Stimulated activated naive B cell treated with anti-CD40 and anti-IgM and Interleukin-4, amounts not matched to agents 10 μg/mL and 1 μg/mL and 100 μg/mL, for 72 hours (primary cell): ENCODE measurements at regions not wholly inside any gene's neighbourhood (a gene's known extent, or its start where the extent isn't known, plus 50 kb on each side); places are given as distances from the start of the nearest gene placed in this dataset.

Experiments
- ATAC-seq, 2 donors: fragments of 150-1000 bp; cut with Tn5 transposase; replicated peaks; 2 replicates each; pipeline ENCODE4 v1.10.0; 2021; ENCODE audit warnings: moderate library complexity in 1 of 2
- DNase-seq: peaks from one replicate; pipeline ENCODE4 v3.0.0; 2021
- H3K27ac Mint-ChIP-seq: one replicate; pipeline ENCODE4 v1.8.0; 2022; ENCODE audit warnings: mild to moderate bottlenecking, mixed read lengths
- H3K27me3 Mint-ChIP-seq, 2 donors: one replicate each; pipeline ENCODE4 v1.8.0; 2022; ENCODE audit warnings: mixed read lengths in 2 of 2
- H3K36me3 Mint-ChIP-seq, 2 donors: one replicate each; pipeline ENCODE4 v1.8.0; 2022; ENCODE audit warnings: mixed read lengths in 2 of 2, mild to moderate bottlenecking in 1 of 2
- H3K4me1 Mint-ChIP-seq, 2 donors: one replicate each; pipeline ENCODE4 v1.8.0; 2022; ENCODE audit warnings: mixed read lengths in 2 of 2, mild to moderate bottlenecking in 1 of 2
- H3K4me3 Mint-ChIP-seq, 2 donors: one replicate each; pipeline ENCODE4 v1.8.0; 2022; ENCODE audit warnings: mild to moderate bottlenecking in 2 of 2, mixed read lengths in 2 of 2, moderate library complexity in 1 of 2
- H3K9me3 Mint-ChIP-seq, 2 donors: one replicate each; pipeline ENCODE4 v1.8.0; 2022; ENCODE audit warnings: mixed read lengths in 2 of 2, mild to moderate bottlenecking in 1 of 2

DNA sequence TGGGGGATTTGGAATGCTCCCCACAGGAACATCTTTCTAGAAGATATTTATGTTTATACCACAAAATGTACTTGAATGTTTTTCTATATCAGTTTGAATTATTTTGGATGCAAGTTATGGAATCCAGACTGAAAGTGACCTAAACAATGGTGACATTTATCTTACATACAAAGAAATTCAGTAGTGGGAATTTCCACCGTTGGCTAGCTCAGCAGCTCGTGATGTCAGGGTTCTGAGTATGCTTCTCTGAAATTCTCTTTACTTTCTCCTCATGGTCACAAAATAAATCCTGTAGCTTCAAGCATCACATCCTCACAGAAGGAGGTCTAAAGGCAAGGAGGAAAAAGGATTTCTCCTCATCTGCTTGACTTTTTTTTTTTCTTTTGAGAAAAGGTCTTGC, 105.3 kb downstream of the AKAIN1 start:
- H3K36me3 Mint-ChIP-seq = no peaks in the 10 kb centered on the region
- H3K4me3 Mint-ChIP-seq = no peak overlapping the region
- DNase-seq = no peak
- H3K27ac Mint-ChIP-seq = no peak overlapping the region
- peaks cover 8 to 9% of the 10 kb centered on the region in 2 donors for H3K9me3 Mint-ChIP-seq
- no peak for ATAC-seq
- H3K27me3 Mint-ChIP-seq = no peaks in the 10 kb centered on the region
- H3K4me1 Mint-ChIP-seq = no peaks in the 10 kb centered on the region

DNA sequence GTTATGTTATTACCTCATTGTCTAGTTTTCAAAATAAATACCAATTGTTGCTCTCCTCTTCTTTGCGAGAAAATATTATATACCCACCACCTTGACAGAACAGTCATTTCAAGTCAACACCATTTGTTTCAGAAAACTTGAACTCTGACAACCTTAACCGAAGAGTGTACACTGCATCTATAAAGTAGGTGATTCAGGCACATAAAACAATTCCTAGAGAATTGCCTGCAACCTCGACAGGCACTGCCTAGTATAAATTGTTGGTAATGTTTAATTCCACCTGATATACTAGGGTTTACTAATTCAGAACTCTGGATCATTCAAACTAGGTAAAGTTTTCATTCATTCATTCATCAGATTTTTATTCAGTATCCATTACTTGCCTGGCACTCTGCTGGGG, 121.8 kb downstream of the AKAIN1 start:
- ATAC-seq (no peak), DNase-seq (no peak)
- H3K36me3 Mint-ChIP-seq = no peaks in the 10 kb centered on the region
- H3K27ac Mint-ChIP-seq = no peak overlapping the region
- H3K9me3 Mint-ChIP-seq = no peaks in the 10 kb centered on the region
- H3K27me3 Mint-ChIP-seq = peaks cover 8 to 11% of the 10 kb centered on the region in 2 donors
- no peaks in the 10 kb centered on the region for H3K4me1 Mint-ChIP-seq
- H3K4me3 Mint-ChIP-seq = no peak overlapping the region

DNA sequence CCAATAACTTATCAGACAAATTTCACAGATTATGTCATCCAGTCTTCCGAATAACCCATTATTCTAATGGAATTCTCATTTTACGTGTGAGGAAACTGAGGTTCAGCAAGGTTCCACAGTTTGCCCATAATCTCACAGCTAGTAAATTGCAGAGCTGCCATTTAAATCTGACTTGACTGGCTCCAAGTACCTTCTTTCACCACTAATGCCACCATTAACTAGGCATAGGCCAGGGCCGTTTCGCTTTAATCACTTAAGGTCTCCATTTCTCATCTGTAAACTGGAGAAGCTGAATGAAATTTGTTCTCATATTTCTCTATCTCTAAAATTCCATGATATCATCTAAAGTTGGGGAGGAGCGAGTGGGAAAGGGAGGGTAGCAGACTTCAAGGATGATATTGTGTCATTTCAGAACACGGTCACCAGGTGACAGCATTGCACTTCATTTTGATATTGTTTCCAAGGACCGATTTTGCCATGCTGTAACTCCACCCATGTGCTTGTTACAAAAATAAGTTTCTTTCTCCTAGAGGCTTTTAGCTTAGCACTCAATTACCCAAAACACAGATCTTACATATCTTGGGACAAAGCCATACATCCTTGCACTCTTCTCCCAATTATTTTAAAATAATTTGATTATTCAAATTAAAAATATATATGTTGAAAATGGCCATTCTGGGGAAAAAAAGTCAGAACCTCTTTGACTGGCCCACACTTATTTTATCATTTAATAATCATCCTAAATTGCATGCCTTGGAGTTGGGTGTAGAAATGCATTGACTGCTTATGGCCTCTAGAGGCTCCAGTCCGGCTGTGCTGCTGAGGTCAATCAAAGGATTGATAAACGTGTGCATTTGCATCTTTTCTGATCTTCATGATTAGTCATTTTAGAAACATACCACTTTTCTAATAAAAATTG, 123.8 kb downstream of the AKAIN1 start:
- H3K9me3 Mint-ChIP-seq = no peaks in the 10 kb centered on the region
- no peaks in the 10 kb centered on the region for H3K36me3 Mint-ChIP-seq
- H3K27ac Mint-ChIP-seq = no peak overlapping the region
- peak; percentile 72 to 73 for ATAC-seq
- no peaks in the 10 kb centered on the region for H3K4me1 Mint-ChIP-seq
- no peak overlapping the region for H3K4me3 Mint-ChIP-seq
- peaks cover 8 to 11% of the 10 kb centered on the region in 2 donors for H3K27me3 Mint-ChIP-seq
- DNase-seq = no peak

DNA sequence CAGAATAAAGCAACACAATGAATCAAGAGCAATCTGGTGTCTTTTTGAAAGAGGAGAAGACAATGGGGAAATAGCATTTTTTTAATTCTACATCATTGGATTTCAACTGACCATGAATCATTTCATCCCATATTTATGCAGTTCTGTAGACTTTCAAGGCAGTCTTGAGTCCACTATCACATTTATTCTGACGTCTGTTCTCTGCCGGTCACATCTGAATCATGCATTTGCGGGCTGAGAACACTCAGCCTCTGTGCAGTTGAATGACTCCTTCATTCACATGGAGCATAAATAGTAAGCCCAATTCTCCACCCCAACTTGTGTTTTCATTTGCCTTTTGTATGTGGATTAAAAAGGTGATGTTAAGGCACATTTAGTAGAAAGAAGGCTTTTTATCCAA, 128.2 kb downstream of the AKAIN1 start:
- no peaks in the 10 kb centered on the region for H3K9me3 Mint-ChIP-seq
- no peaks in the 10 kb centered on the region for H3K36me3 Mint-ChIP-seq
- peaks cover 8 to 17% of the 10 kb centered on the region in 2 donors for H3K27me3 Mint-ChIP-seq
- DNase-seq (no peak), ATAC-seq (no peak)
- H3K27ac Mint-ChIP-seq = no peak overlapping the region
- no peak overlapping the region for H3K4me3 Mint-ChIP-seq
- H3K4me1 Mint-ChIP-seq = no peaks in the 10 kb centered on the region

DNA sequence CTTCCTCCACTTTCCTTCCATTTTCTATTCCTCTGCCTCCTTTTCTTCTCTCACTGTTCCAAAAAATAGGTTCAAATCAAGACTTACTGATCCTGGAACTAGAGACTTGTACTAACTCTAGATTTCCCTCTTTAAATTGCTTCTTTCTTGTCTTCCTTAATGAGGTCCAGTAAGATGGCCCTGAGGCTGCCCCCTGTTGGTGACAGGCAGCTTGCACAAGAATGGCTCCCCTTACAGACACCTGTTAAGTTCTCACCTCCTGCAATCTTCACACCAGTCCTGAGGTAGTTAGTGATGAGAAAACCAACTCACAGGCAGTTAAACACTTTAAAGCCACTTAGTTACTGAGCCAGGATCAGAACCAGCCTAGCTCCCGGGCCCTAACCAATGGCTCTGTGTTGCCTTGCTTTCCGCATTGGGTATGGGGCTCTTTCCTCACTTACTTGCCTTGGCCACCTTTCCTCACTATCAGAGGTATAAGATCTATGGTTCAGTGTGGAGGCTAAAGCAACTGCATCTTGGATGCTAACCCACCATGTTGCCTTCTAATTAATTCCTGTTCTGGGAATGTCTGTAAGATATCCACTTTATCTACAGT, 130.6 kb downstream of the AKAIN1 start:
- no peak for DNase-seq
- Mint-ChIP-seq H3K27me3 (peaks cover 0 to 6% of the 10 kb centered on the region in 2 donors), H3K27ac (no peak overlapping the region), H3K4me3 (no peak overlapping the region), H3K9me3 (no peaks in the 10 kb centered on the region), H3K36me3 (no peaks in the 10 kb centered on the region), H3K4me1 (no peaks in the 10 kb centered on the region)
- peak in 1 of 2 donors; percentile 52 for ATAC-seq

DNA sequence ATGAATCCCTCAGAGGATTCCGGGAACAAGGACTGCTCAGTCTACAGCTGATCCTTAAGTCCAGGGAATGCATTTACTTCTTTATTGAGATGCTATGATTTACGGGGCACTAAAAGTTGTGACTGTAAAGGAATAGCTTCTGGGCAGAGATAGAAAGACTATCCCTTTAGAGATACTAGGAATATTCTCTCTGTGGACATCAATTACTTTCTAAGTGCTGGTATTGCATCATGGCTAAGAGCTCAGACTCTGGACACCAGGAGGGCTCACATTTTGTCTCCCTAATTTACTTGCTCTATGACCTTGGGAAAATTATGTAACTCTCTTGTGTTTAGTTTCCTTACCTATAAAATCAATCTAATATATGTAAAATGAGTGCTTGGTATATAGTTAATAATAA, 131.4 kb downstream of the AKAIN1 start:
- H3K36me3 Mint-ChIP-seq = no peaks in the 10 kb centered on the region
- H3K27ac Mint-ChIP-seq = no peak overlapping the region
- H3K4me3 Mint-ChIP-seq = no peak overlapping the region
- no peak for ATAC-seq
- peaks cover 0 to 6% of the 10 kb centered on the region in 2 donors for H3K27me3 Mint-ChIP-seq
- no peak for DNase-seq
- H3K9me3 Mint-ChIP-seq = no peaks in the 10 kb centered on the region
- H3K4me1 Mint-ChIP-seq = no peaks in the 10 kb centered on the region

DNA sequence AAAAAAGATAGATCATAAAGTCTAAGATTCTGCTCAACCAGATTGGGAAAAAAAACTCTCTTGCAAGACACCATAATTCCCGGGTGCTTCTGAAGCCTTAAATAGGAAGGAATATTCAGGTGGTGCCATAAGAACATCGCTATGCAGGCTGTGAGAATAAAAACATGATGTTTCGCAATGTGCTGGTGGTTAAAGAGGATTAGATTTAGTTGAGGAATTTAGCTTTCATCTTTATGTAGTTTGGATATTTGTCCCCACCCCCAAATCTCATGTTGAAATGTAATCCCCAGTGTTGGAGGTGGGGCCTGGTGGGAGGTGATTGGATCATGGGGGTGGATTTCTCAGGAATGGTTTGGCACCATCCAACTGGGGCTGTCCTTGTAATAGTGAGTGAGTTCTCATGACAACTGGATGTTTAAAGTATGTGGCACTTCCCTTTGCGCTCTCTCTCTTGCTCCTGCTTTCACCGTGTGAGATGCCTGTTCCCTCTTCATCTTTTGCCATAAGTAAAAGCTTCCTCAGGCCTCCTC, 132.2 kb downstream of the AKAIN1 start:
- H3K36me3 Mint-ChIP-seq = no peaks in the 10 kb centered on the region
- no peak for DNase-seq
- H3K4me1 Mint-ChIP-seq = no peaks in the 10 kb centered on the region
- no peak overlapping the region for H3K4me3 Mint-ChIP-seq
- no peak for ATAC-seq
- H3K9me3 Mint-ChIP-seq = no peaks in the 10 kb centered on the region
- no peak overlapping the region for H3K27ac Mint-ChIP-seq
- H3K27me3 Mint-ChIP-seq = peaks cover 0 to 6% of the 10 kb centered on the region in 2 donors

DNA sequence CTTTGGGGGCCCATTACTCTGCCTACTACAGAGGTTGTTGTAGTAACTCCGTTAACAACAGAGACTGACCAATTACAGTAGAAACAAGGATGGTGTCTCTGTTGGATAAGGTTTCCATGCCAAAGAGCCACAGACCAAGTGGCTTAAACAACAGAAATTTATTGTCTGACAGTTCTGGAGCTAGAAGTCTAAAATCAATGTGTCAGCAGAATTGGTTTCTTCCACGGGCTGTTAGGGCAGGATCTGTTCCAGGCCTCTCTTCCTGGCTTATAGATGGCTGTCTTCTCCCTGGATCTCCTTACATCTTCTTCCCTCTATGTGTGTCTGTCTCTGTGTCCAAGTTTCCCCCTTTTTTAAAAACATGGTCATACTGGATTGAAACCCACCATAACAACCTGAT, 135.3 kb downstream of the AKAIN1 start:
- no peak for DNase-seq
- H3K4me3 Mint-ChIP-seq = no peak overlapping the region
- no peak for ATAC-seq
- no peak overlapping the region for H3K27ac Mint-ChIP-seq
- H3K27me3 Mint-ChIP-seq = peaks cover 12 to 13% of the 10 kb centered on the region in 2 donors
- H3K9me3 Mint-ChIP-seq = no peaks in the 10 kb centered on the region
- peaks cover 9 to 15% of the 10 kb centered on the region in 2 donors for H3K4me1 Mint-ChIP-seq
- H3K36me3 Mint-ChIP-seq = no peaks in the 10 kb centered on the region

DNA sequence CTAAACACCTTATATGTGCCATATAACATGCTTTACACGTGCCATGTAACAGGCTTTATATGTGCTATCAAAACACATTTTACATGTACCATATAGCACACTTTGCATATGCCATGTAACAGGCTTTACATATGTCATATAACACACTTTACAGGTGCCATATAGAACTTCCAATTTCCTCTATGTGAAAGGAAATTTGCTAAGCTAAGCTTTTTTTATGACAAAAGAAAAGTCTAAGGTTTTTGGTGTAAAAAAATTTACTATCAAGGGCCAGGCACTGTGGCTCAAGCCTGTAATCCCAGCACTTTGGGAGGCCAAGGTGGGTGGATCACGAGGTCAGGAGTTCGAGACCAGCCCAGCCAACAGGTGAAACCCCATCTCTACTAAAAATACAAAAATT, 136.5 kb downstream of the AKAIN1 start:
- no peak overlapping the region for H3K27ac Mint-ChIP-seq
- ATAC-seq = no peak
- no peaks in the 10 kb centered on the region for H3K9me3 Mint-ChIP-seq

DNA sequence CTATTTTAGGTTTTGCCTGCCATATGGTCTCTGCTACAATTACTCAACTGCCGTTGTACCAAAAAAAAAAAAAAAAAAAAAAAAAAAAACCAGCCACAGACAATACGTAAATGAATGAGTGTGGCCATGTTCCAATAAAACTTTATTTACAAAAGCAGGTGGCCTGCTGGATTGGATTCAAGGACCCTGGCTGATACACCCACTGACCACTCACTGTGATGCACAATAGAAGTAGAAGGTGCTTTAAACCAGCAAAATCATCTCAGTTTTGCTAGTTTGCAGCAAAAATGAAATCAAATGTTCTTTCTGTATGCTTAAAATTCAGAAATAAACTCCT, 137.4 kb downstream of the AKAIN1 start:
- peaks cover 9 to 15% of the 10 kb centered on the region in 2 donors for H3K4me1 Mint-ChIP-seq
- ATAC-seq = no peak
- DNase-seq = no peak
- no peaks in the 10 kb centered on the region for H3K9me3 Mint-ChIP-seq
- H3K4me3 Mint-ChIP-seq = no peak overlapping the region
- H3K36me3 Mint-ChIP-seq = no peaks in the 10 kb centered on the region
- H3K27ac Mint-ChIP-seq = no peak overlapping the region
- H3K27me3 Mint-ChIP-seq = peaks cover 12 to 17% of the 10 kb centered on the region in 2 donors

More for the DNA sequence above, 136.5 kb downstream of the AKAIN1 start:
- H3K27me3 Mint-ChIP-seq = peaks cover 12 to 17% of the 10 kb centered on the region in 2 donors
- H3K36me3 Mint-ChIP-seq = no peaks in the 10 kb centered on the region
- no peak overlapping the region for H3K4me3 Mint-ChIP-seq
- peaks cover 9 to 15% of the 10 kb centered on the region in 2 donors for H3K4me1 Mint-ChIP-seq
- DNase-seq = no peak

DNA sequence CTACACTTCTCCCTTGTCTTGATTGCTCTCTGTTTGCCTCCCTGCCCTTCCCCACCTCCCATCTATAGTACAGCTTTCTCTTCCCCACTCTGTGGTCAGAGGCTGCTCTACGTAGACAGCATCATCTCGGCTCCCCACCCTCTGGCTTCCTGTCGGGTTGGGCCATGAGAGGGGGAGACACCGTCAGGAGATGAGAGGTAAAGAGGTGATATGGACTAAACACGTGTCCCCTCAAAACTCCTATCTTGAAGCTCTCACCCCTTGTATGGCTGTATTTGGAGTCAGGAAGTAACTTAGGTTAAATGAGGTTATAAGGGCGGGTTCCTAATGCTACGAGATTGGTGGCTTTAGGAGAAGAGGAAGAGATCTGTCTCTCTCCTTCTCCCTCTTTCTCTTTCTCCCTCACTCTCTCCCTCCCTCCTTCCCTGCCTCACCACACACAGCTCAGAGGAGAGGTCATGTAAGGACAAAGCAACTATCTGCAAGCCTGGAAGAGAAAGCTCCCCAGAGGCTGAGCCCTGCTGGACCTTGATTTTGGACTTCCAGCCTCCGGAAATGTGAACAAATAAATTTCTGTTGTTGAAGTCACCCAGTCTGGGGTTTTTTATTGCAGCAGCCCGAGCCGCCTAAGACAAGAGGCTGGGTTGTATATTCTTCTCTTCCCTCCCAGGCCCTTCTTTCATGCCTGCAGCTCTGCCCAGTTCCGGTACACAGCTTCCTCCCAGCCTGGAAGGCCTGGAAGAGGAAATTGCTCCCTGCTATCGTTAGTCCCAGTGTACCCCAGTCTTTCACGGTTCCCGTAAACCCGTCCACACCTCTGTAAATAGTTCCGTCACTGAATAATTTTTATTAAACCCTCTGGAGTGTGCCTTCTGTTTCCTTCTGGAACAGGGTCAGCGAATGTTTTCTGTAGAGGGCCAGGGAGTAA, 138.0 kb downstream of the AKAIN1 start:
- Mint-ChIP-seq H3K27ac (no peak overlapping the region), H3K4me1 (peaks cover 9 to 15% of the 10 kb centered on the region in 2 donors), H3K36me3 (no peaks in the 10 kb centered on the region), H3K27me3 (peaks cover 12 to 17% of the 10 kb centered on the region in 2 donors), H3K9me3 (no peaks in the 10 kb centered on the region), H3K4me3 (peak overlapping the region in 1 of 2 donors; percentile 28)
- ATAC-seq = peak; percentile 72 to 73
- DNase-seq = no peak

DNA sequence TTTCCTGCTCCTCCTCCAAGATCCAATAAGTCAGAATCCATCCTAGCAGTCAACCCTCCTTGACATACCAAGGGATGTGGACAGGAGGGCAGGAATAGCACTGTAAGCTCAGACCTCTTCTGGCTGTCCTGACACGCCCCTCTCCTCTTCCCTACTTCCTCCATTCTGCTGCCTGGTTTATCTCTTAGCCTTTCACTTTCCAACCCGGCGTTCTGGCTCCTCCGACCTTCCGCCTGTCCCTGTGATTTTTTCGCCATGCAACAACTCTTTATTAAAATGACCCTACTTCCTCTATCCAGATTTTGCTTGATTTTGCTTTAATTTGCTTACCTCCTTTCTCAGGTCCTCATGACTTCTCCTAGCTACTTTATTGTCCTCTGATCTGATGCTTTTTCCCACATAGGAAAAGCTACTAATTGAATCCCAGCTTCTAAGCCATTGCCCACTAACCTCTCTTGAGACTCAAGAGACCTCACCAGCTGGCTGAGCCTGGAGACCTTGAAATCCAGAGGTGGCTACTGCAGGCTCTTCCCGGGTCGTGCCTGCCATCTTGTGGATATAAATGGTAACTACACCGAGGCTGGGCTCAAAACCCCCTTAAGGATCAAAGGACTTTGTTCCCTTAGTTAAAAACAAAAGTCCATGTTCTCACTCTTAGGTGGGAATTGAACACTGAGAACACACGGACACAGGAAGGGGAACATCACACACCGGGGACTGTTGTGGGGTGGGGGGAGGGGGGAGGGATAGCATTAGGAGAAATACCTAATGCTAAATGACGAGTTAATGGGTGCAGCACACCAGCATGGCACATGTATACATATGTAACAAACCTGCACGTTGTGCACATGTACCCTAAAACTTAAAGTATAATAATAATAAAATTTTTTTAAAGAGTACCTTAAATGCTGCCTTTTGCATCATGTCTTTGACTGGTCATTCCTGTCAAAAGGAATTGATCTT, 139.4 kb downstream of the AKAIN1 start:
- Mint-ChIP-seq H3K36me3 (no peaks in the 10 kb centered on the region), H3K27ac (no peak overlapping the region), H3K4me1 (peaks cover 9 to 15% of the 10 kb centered on the region in 2 donors), H3K9me3 (no peaks in the 10 kb centered on the region), H3K4me3 (no peak overlapping the region), H3K27me3 (peaks cover 12 to 17% of the 10 kb centered on the region in 2 donors)
- DNase-seq (peak; percentile 17), ATAC-seq (peak; percentile 58 to 69)

DNA sequence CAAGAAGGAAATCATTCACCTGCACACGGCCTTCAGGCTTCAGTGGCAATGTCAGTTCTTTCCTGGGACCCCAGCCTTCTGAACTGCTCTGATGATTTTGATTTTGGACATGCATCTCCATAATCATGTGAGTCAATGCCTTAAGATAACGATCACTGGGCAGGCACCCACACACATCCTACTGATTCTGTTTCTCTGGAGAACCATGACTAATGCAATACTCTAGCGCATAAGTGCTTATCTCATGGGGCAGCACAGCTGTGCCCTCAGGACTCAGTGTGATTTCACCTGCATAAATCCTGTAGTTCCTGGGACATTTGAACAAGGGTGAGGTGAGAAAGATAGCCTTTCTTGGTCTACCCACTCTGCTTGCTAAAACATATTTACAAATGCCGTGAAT, 144.6 kb downstream of the AKAIN1 start:
- DNase-seq (no peak), ATAC-seq (no peak)
- H3K36me3 Mint-ChIP-seq = no peaks in the 10 kb centered on the region
- peaks cover 8 to 9% of the 10 kb centered on the region in 2 donors for H3K27me3 Mint-ChIP-seq
- no peak overlapping the region for H3K27ac Mint-ChIP-seq
- H3K4me1 Mint-ChIP-seq = peaks cover 0 to 3% of the 10 kb centered on the region in 2 donors
- H3K4me3 Mint-ChIP-seq = no peak overlapping the region
- peaks cover 4 to 6% of the 10 kb centered on the region in 2 donors for H3K9me3 Mint-ChIP-seq
